ENCODE measurements at regions not wholly inside any gene's neighbourhood (a gene's known extent, or its start where the extent isn't known, plus 50 kb on each side); places are given as distances from the start of the nearest gene placed in this dataset.
"Not testable (repeated sequence)": the region's sequence is repeated elsewhere in the genome, so short reads cannot be mapped to it uniquely, and the experiment has no call there.

DNA sequence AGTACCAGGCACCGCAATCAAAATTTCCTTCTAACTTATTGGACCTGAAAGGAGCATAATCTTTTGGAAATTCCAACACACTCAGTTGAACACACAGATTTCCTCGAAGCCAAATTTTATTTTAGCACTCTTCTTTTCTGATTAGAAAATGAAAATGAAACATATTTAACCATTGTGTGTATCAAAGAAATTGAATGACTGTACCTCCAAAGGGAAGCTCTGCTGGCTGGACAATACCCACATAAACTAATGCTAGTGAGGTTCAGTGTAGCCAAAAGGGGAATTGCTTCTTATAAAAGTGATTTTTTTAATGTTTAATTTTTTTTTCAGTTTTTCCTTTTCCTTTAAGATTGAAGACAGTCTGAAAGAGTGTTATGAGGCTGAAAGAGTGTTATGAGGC, 239.6 kb upstream of the NREP start:
- DNase-seq = no peak
- in situ Hi-C loops (cut with MboI; ENCODE audit: low pct_unique_long_range_greater_than_20kb, low sequenced_read_pairs) = no loop called here

DNA sequence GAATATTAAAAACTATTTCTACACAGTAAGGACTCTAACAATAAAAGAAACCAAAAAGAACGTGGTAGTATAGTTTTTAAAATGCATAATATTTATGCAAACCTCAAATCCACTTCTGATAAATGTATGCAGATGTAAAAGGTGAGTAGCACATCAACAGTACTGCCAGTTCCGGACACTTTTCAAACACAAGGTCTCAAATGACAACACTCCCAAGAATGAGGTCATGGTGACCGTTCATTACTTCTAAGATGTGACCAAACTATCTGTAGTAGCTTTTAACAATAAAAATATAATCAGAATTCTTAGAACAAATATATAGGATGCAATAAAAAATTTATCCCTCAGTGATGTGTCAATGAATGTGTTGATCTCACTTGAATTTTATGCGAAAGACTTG, 238.7 kb upstream of the NREP start:
- in situ Hi-C loops (cut with MboI; ENCODE audit: low pct_unique_long_range_greater_than_20kb, low sequenced_read_pairs) = no loop called here

DNA sequence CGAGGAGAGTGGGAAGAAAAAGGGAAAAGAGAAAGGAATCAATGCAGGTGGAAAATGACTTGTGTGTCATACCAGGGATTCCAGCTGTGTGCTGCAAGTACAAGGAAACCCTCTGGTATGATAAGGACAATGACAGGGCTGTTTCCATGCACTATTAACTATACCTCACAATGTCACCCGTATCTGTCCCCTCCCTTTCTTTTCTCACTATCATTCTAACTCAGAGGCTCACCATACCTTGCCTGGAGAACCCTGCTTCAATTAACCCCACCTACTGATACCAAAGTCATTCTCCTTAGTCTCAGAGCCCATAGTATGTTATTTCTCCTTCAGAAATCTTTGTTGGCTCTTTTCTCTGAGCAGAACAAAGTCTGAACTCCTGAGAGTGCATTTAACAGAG, 236.2 kb upstream of the NREP start:
- DNase-seq = no peak
- in situ Hi-C loops (cut with MboI; ENCODE audit: low pct_unique_long_range_greater_than_20kb, low sequenced_read_pairs) = no loop called here

More for the DNA sequence above, 238.7 kb upstream of the NREP start:
- no peak for DNase-seq

DNA sequence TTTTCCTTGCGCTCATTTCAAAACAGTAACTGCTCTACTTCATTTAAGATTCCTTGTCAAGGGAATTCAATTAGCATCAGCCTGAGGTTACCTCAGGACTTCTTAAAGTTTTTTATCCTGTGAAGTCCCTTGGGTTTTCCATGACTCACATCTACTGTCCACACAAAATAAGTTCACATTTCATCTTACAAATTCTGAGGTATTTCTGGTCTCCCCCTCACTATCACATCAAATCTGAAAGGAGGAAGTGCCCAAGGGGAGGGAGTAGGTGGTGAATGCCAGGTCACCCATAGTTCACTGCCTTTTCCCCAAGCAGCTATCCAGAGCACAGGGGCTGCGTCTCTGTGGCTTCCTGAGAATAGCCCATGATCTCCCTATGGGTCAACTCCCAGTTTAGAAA, 227.1 kb upstream of the NREP start:
- DNase-seq = peak; percentile 20
- in situ Hi-C loops (cut with MboI; ENCODE audit: low pct_unique_long_range_greater_than_20kb, low sequenced_read_pairs) = no loop called here

DNA sequence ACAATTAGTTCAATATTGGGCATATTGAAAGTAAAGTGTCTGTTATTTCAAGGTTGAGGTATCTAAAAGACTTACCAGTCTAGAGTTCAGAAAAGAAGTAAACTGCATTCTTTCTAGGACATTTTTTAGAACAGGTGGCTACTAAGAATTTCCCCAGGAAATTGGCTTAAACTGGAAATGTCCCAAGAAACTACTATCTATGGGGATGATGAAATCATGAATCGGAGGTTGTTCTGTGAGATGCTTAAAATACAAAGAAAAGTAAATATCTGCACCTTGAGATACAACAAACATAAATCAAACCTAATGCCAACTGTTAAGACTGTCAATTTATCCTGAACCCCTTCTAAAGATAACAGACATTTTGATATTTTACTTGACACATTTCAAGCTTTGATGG, 226.5 kb upstream of the NREP start:
- in situ Hi-C loops (cut with MboI; ENCODE audit: low pct_unique_long_range_greater_than_20kb, low sequenced_read_pairs) = no loop called here
- no peak for DNase-seq

DNA sequence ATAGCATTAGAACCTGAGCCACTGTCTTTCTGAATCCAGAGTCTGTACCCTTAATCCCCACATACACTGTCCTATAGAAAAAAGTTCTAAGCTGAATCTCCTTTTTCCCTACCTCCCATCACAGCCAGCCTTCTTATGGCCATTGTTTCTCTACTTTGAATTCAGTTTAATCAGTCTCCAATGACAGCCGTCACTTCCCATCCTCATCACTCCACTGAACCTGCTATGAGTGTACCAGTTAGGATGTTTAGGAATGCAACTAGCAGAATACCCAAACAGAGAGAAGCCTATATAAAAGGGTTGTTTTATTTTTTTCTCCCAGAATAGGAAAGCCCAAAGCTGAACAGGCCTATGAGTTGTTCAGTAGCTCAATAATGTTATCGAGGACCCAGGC, 220.4 kb upstream of the NREP start:
- in situ Hi-C loops (cut with MboI; ENCODE audit: low pct_unique_long_range_greater_than_20kb, low sequenced_read_pairs) = no loop called here
- DNase-seq = no peak

DNA sequence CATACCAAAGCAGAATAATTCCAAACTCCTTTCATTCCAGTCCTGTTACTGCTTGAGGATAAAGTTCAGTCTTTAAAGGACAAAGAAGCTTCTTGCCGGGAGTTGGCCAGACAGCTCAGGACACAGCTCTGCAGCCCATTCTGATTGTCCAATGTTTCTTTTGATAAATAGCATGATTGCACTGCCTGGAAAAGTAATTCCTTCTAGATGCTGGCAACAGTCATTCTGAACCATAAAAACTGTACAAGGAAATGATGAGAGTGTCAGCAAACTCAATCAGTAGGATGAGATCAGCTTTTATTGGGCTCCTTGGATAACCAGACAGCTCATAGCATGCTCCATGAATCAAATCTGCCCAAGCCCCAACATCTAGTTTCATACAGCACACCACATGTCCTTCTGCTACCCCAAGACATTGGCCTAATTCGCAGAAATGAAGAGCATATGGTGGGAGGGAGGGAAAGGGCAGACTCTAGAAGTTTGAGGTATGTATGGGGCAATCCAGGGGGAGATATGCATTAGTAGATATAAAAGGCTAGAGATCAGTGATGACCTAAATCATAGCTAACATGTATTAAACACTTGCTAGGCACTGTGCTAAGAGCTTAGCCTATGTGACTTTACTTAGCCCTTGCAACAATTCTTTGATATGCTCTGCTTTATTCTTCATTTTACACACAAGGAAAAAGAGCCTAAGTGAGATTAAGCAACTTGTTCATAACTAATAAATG, 219.9 kb upstream of the NREP start:
- no peak for DNase-seq
- in situ Hi-C loops (cut with MboI; ENCODE audit: low pct_unique_long_range_greater_than_20kb, low sequenced_read_pairs) = no loop called here

DNA sequence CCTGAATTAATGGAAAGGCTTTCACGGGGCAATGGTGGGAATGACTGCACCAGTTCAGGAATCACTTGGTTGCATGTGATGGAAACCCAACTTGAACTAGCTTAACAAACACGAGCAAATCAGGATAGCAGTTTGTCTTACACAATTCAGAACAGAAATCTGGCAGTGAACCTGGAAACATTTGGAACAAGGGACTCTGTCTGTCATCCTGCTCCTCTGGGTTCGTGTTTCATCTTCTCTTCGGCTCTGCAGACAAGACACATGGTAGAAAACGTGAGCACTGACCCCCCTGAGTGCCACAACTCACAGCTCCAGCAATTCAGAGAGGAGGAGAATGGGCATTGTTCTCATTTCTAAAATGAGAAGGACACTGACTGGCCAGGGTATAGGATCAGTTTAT, 218.1 kb upstream of the NREP start:
- DNase-seq = no peak

DNA sequence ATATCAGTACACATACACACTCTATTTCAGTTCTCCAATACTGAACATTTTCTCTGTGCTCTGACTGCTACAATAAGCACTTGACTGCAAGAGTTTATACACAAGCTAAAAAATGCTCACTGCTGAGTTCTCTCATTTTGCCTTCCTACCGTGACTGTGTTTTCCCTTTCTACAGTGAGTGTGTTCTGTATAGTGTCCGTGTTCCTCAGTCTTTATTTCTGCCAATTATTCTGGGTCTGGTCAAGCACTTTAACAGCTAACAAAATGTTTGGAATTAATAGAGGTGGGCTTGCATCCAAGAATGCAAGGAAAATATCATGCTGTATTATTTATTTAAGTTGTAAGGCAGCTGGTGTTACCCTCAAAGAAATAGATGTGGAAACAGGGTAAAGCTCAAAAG, 217.0 kb upstream of the NREP start:
- in situ Hi-C loops (cut with MboI; ENCODE audit: low pct_unique_long_range_greater_than_20kb, low sequenced_read_pairs) = no loop called here
- DNase-seq = no peak

More for the DNA sequence above, 218.1 kb upstream of the NREP start:
- in situ Hi-C loops (cut with MboI; ENCODE audit: low pct_unique_long_range_greater_than_20kb, low sequenced_read_pairs) = no loop called here

DNA sequence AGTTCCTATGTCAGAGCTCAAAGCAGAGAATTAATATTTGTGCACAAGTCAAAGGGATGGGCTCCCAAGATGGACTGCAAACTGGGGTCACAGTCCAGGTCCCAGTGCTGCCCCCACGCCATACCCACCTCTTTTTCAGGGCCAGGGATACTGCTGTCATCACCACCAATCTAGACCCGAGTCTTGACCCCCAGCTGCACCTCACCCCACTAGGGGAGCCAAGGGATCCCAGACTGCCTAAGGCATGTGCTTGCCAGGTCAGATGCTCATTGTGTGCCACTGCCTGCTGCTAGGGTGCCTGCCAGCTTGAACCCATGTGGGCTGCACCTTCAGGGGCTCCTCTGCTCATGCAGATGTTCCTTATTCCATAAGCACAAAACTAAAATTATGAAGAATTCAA, 215.6 kb upstream of the NREP start:
- no peak for DNase-seq
- in situ Hi-C loops (cut with MboI; ENCODE audit: low pct_unique_long_range_greater_than_20kb, low sequenced_read_pairs) = no loop called here

DNA sequence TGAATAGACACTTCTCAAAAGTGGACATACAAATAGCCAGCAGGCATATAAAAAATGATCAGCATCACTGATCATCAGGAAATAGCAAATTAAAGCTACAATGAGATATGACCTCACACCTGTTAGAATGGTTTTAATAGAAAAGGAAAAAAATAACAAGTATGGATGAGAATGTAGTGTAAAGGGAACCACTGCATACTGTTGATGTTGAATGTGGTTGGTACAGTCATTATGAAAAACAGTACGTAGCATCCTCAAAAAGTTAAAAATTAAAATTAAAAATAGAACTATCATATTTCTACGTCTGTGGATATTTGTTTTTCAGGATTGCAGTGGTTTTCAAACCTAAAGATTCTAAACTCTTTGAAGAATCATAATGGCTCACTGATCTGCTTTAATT, 215.1 kb upstream of the NREP start:
- no peak for DNase-seq
- in situ Hi-C loops (cut with MboI; ENCODE audit: low pct_unique_long_range_greater_than_20kb, low sequenced_read_pairs) = no loop called here

DNA sequence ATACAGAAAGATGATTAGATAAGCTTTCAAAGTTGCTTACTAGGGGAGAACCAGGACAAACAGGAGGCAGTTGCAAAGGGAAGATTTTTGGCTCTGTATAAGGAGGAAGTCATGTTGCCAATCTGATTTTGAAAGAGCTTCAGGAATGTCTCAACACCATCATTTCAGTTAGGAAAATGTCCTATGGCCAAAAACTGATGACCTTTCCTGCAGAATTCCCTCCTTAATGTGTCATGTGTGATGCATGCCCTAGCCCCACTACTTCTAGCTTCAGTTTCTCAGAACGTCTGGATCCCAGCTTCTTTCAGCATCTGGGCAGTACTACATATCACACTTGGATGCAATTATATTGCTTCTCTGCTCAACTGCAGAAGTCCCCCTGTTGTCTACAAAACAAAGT, 211.5 kb upstream of the NREP start:
- in situ Hi-C loops (cut with MboI; ENCODE audit: low pct_unique_long_range_greater_than_20kb, low sequenced_read_pairs) = no loop called here
- no peak for DNase-seq

DNA sequence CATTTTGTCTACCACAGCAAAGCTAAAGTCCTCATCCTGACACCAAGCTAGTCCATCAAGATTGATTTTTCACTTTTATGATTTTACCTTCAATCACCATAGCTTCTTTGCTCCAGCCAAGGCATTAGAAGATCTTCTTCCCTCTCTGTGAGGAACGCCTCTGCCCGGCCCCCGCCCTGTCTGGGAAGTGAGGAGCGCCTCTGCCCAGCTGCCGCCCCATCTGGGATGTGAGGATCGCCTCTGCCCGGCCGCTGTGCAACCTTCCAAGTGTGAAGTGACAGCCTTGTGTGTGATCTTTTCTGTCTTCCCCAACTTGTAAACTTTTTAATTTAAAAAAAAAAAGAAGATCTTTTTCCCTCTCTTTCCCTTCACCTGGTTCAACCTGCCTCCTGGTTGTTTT, 210.5 kb upstream of the NREP start:
- DNase-seq = no peak
- in situ Hi-C loops (cut with MboI; ENCODE audit: low pct_unique_long_range_greater_than_20kb, low sequenced_read_pairs) = no loop called here

DNA sequence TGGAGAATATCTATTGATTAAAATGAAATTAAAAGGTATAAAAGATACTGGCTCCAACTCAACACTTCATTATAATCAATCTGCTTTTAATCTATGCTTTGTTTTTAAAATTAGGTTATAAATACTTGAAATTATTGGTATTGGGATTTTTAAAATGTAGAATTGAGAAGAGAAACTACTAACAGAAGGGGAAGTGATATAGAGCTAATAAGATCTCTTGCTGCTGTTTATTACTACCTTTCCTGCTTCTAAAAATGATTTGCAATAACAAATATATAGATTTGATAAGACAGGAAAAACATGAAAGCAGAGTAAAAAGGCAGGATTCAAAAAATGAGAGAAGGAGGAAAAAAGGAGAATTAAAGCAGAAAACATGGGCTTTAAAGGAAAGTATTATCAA, 209.3 kb upstream of the NREP start:
- DNase-seq = no peak

DNA sequence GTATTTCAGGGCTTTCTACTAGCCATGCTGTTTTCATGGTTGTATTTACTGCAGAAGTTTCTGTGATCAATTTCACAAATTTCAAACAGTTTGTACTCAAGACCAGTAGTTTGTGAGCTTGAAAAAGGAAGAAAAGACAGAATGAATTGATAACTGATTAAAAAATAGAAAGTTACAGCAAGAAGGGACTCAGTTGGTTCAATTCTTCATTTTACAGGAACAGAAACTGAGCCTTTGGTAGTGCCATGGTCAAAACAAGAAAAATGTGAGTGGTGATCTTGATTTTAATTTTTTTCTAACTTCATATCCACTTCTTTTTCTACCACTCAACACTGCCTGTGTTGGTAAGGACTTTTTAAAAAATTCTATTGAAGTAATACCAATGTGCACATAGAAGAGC, 206.6 kb upstream of the NREP start:
- in situ Hi-C loops (cut with MboI; ENCODE audit: low pct_unique_long_range_greater_than_20kb, low sequenced_read_pairs) = no loop called here
- no peak for DNase-seq

More for the DNA sequence above, 209.3 kb upstream of the NREP start:
- in situ Hi-C loops (cut with MboI; ENCODE audit: low pct_unique_long_range_greater_than_20kb, low sequenced_read_pairs) = no loop called here

DNA sequence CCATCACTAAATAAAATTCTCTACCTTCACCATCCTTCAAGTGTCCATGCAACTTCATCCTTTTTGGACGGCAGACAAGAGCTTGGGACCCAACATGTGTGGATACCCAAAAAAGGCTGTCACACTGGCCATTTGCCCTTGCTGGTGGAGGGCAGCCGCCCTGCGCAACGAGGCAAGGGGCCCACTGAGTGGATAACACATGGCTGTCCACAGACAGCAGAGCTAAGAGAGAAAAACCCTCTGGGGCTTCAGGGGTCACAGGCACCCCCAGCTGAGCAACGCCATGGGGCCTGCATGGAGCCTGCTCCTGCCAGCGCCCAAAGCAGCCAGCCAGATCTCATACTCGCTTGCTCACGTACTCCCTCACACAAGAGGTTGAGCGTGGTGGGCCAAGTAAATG, 205.9 kb upstream of the NREP start:
- DNase-seq = no peak
- in situ Hi-C loops (cut with MboI; ENCODE audit: low pct_unique_long_range_greater_than_20kb, low sequenced_read_pairs) = no loop called here

DNA sequence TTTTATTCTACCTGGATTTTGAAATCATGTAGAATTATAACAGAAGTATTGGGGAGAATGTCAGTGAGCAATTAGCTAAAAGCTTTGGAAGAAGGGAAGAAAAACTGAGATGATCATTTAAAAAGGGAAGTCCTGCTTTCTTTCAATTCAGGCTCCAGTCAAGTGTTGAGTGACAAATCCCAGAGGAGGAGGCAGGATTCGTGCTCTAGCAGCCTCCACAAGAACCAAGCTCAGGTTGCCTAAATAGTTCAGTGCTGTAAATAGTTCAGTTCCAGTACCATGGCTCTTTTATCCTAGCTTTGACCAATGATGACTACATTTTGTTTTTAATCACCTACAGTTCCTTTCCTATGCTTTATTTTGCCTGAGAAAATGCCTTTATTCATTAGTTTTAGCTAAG, 204.9 kb upstream of the NREP start:
- DNase-seq = peak; percentile 9
- in situ Hi-C loops (cut with MboI; ENCODE audit: low pct_unique_long_range_greater_than_20kb, low sequenced_read_pairs) = no loop called here

DNA sequence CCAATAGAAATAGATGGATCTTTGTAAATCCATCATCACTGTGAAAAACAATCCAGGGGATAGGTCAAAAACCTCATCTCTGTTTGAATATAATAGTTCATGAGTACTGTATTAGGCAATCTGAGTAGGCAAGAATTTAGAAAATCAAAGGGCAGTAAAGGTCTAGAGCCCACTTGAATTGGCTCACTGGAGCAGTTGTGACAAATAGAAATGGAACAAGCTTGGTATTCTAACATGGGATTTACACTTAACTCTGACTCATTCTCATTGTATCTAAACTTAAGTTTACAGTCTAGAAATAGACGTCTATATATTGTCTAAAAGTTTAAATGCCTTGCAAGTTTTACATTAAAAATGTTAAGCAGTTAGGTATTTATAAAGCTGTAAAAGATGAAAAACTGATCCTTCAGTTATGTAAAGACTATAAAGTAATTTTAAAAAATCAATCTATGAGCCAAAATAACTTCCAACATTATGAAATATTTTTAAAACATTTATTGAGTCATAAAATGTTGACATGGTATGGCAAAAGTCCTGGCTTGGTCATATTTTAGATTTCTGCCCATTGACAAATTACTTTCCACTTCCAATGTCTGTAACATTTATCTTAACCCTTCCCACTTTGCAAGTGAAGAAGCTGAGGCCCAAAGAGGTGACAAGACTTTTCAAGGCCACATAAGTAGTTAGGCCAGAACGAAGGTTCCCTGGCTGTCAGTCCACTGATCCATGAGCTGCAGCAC, 203.7 kb upstream of the NREP start:
- no peak for DNase-seq
- in situ Hi-C loops (cut with MboI; ENCODE audit: low pct_unique_long_range_greater_than_20kb, low sequenced_read_pairs) = no loop called here

DNA sequence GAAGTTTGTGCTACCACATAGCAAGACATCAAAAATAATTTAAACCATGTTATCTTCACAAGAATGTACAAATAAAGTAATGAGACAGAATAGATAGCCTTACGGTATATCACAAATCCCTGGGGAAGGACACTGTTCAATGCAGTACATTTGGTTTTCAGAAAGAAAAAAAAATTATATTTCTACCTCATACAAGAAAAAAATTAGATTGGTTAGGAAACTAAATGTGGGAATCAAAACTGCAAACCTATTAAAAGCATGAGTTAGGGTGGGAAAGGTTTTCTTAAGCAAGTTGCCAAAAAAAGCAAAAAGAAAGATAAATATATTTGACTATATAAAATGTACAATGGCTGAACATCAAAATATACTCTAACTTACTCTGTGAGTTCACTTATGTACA, 201.9 kb upstream of the NREP start:
- DNase-seq = no peak
- in situ Hi-C loops (cut with MboI; ENCODE audit: low pct_unique_long_range_greater_than_20kb, low sequenced_read_pairs) = no loop called here

DNA sequence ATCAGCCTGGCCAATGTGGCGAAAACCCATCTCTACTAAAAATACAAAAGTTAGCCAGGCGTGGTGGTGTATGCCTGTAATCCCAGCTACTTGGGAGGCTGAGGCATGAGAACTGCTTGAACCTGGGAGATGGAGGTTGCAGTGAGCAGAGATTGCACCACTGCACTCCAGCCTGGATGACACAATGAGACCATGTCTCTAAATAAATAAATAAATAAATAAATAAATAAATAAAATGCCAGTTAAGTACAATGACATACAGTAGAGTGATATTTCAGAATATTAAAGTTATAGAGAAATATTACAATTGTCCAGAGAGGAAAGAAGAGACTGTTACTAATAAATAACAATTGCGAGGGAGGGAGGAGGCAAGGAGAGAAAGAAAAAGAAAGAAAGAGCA, 199.8 kb upstream of the NREP start:
- in situ Hi-C loops (cut with MboI; ENCODE audit: low pct_unique_long_range_greater_than_20kb, low sequenced_read_pairs); DNase-seq: not testable (repeated sequence)
